Activated B cell treated with CpG ODN at 0.5 μM for 24 hours (primary cell): ENCODE measurements at regions not wholly inside any gene's neighbourhood (a gene's known extent, or its start where the extent isn't known, plus 50 kb on each side); places are given as distances from the start of the nearest gene placed in this dataset.

ENCODE experiments used
- ATAC-seq: fragments of 200-7000 bp; cut with Tn5 transposase; one replicate; pipeline ENCODE4 v1.10.0; 2021; ENCODE audit warnings: low read depth, mild to moderate bottlenecking, moderate library complexity
- CTCF ChIA-PET: fragments of 350-600 bp; sonication (Branson Sonifier 250); formaldehyde crosslinking; loops from one replicate; lab custom pipeline; 2021; ENCODE audit warnings: antibody characterized with exemption; lab: Charles Lee
- POLR2A ChIA-PET: fragments of 350-600 bp; sonication (Branson Sonifier 250); formaldehyde crosslinking; loops from one replicate; lab custom pipeline; 2021; ENCODE audit warnings: antibody characterized with exemption; lab: Charles Lee
- DNase-seq: peaks from one replicate; pipeline ENCODE4 v3.0.0; 2022
- H3K27ac Mint-ChIP-seq: one replicate; pipeline ENCODE4 v1.8.0; 2020; ENCODE audit warnings: mixed read lengths
- H3K27me3 Mint-ChIP-seq: one replicate; pipeline ENCODE4 v1.8.0; 2021; ENCODE audit warnings: mixed read lengths
- H3K36me3 Mint-ChIP-seq: one replicate; pipeline ENCODE4 v1.8.0; 2021; ENCODE audit warnings: low read depth, mixed read lengths
- H3K4me1 Mint-ChIP-seq: one replicate; pipeline ENCODE4 v1.8.0; 2021; ENCODE audit warnings: mixed read lengths
- H3K4me3 Mint-ChIP-seq: one replicate; pipeline ENCODE4 v1.8.0; 2020; ENCODE audit warnings: mild to moderate bottlenecking, mixed read lengths
- H3K9me3 Mint-ChIP-seq: one replicate; pipeline ENCODE4 v1.8.0; 2020; ENCODE audit warnings: mixed read lengths
- intact Hi-C: fragments of 100-400 bp; cut with micrococcal nuclease; formaldehyde crosslinking; loops from one replicate; pipeline ENCODE4 v1.15.1; 2024
- TF ChIP-seq, protein P1 (sequence below): fragments of 200-600 bp; IDR thresholded peaks from one replicate; pipeline ENCODE4 v1.8.0; 2022; ENCODE audit warnings: antibody characterized with exemption, mild to moderate bottlenecking

DNA sequence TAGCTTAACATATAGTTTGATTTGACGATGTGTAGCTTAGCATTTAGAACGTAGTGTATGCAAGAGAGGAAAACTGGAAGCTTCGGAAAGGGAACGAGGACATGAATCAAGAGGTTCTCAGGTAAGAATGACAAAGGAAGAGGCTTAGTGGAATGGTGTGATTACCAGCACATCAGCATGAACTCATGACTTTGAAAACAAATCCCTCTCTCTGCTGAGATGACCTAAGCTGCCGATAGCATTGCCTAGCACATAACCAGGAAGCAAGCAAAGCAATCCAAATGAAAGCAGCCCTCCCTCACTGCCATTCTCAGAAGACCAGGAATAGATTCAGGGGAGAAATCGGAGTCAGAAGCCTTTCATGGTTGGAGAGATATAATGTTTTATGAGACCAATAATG is 51.3 kb upstream of the CCL1 start:
- no peaks in the 10 kb centered on the region for H3K36me3 Mint-ChIP-seq
- intact Hi-C loops, result no loop called here
- DNase-seq (no peak), ATAC-seq (no peak)
- POLR2A ChIA-PET, result no interaction called here
- H3K4me1 Mint-ChIP-seq, result no peaks in the 10 kb centered on the region
- H3K4me3 Mint-ChIP-seq, result no peak overlapping the region
- CTCF ChIA-PET, result no interaction called here
- TF ChIP-seq, protein P1, sequence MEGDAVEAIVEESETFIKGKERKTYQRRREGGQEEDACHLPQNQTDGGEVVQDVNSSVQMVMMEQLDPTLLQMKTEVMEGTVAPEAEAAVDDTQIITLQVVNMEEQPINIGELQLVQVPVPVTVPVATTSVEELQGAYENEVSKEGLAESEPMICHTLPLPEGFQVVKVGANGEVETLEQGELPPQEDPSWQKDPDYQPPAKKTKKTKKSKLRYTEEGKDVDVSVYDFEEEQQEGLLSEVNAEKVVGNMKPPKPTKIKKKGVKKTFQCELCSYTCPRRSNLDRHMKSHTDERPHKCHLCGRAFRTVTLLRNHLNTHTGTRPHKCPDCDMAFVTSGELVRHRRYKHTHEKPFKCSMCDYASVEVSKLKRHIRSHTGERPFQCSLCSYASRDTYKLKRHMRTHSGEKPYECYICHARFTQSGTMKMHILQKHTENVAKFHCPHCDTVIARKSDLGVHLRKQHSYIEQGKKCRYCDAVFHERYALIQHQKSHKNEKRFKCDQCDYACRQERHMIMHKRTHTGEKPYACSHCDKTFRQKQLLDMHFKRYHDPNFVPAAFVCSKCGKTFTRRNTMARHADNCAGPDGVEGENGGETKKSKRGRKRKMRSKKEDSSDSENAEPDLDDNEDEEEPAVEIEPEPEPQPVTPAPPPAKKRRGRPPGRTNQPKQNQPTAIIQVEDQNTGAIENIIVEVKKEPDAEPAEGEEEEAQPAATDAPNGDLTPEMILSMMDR, result no peak
- no peaks in the 10 kb centered on the region for H3K9me3 Mint-ChIP-seq
- peaks cover 6% of the 10 kb centered on the region for H3K27me3 Mint-ChIP-seq
- no peak overlapping the region for H3K27ac Mint-ChIP-seq

DNA sequence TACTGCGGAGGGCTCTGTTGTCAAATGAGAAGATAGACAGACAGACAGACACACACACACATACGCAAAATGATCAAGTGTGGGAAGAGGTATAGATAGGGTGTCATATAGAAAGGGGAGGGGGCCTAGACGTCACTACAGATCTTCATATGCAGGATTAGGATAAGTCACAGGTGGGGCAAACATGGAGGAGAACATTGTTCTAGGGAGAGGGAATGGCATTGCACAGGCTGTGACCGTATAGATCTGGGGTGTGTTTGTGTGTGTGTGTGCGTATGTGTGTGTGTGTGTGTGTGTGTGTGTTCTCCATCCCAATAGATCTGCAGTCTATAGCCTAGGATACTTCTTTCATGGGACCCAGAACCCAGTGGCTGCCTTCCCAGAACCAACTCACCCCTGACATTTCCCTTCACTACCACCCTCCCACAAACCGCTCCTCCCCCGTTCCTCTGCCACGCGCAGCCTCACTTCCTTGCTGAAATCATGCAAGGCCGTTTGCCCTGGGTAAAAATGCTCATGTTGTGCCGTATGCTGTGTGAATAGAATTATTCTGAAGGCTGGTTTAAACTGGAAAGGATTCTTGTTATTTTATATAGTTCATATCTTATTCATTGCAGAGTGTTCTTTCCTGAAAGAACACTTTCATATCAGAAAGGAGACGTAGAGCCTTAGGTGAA is 50.5 kb upstream of the CCL1 start:
- no peak overlapping the region for H3K27ac Mint-ChIP-seq
- TF ChIP-seq, protein P1, result no peak
- CTCF ChIA-PET, result no interaction called here

DNA sequence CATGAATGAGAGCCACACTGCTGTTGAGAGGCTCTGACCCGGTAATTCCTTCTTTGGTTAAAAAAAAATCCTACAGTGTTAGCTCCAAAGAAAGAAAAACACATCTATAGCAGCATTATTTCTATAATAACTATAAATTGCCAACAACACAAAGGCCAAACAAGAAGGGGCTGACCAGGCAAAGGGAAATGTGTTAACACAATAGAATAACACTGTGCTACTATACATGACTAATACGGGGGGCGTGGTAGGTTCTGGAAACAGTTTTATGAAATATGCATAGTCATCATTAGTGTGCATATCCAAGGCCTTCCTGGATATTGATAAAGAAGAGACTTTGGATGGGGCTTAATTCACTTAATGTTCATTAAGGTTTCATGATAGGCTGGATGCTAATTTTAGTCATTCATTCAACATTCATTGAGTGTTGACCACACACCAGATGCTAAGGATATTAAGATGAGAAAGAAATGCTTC is 50.0 kb upstream of the CCL1 start:
- CTCF ChIA-PET, result no interaction called here
- Mint-ChIP-seq H3K27me3 (peaks cover 11% of the 10 kb centered on the region), H3K36me3 (no peaks in the 10 kb centered on the region), H3K9me3 (no peaks in the 10 kb centered on the region), H3K27ac (no peak overlapping the region), H3K4me3 (no peak overlapping the region), H3K4me1 (no peaks in the 10 kb centered on the region)
- ATAC-seq, result no peak
- intact Hi-C loops, result no loop called here
- POLR2A ChIA-PET, result no interaction called here
- TF ChIP-seq, protein P1, result no peak
- DNase-seq, result no peak

More for the DNA sequence above, 50.5 kb upstream of the CCL1 start:
- peaks cover 6% of the 10 kb centered on the region for H3K27me3 Mint-ChIP-seq
- intact Hi-C loops, result no loop called here
- no peaks in the 10 kb centered on the region for H3K9me3 Mint-ChIP-seq
- no peak overlapping the region for H3K4me3 Mint-ChIP-seq
- POLR2A ChIA-PET, result no interaction called here
- ATAC-seq (no peak), DNase-seq (no peak)
- H3K4me1 Mint-ChIP-seq, result no peaks in the 10 kb centered on the region
- no peaks in the 10 kb centered on the region for H3K36me3 Mint-ChIP-seq
